HS-5 (cell line): ENCODE measurements at regions not wholly inside any gene's neighbourhood (a gene's known extent, or its start where the extent isn't known, plus 50 kb on each side); places are given as distances from the start of the nearest gene placed in this dataset.

Experiments
- DNase-seq: peaks from one replicate; pipeline ENCODE4 v3.0.0-alpha.2; 2012; ENCODE audit warnings: low read depth

GRCh38 chrX:38887222-38887621, 86.0 kb downstream of the MID1IP1 start:
- DNase-seq, result no peak

- DNase-seq, result no peak
These were observed 89.1 kb downstream of the MID1IP1 start for GRCh38 chrX:38890326-38890725.

GRCh38 chrX:38890963-38891362, 89.7 kb downstream of the MID1IP1 start:
- DNase-seq, result no peak

- no peak for DNase-seq
These were observed 90.6 kb downstream of the MID1IP1 start for GRCh38 chrX:38891641-38892413.

- no peak for DNase-seq
These were observed 92.2 kb downstream of the MID1IP1 start for GRCh38 chrX:38893441-38893840.

GRCh38 chrX:38895775-38896174, 94.5 kb downstream of the MID1IP1 start:
- no peak for DNase-seq

- DNase-seq, result no peak
These were observed 95.6 kb downstream of the MID1IP1 start for GRCh38 chrX:38896724-38897298.

- DNase-seq, result no peak
These were observed 97.0 kb downstream of the MID1IP1 start for GRCh38 chrX:38898261-38898660.

GRCh38 chrX:38899650-38900049, 98.4 kb downstream of the MID1IP1 start:
- no peak for DNase-seq

GRCh38 chrX:38900719-38901118, 99.5 kb downstream of the MID1IP1 start:
- no peak for DNase-seq

GRCh38 chrX:38902972-38903492, 101.8 kb downstream of the MID1IP1 start:
- DNase-seq, result no peak

GRCh38 chrX:38916801-38917200, 115.5 kb downstream of the MID1IP1 start:
- DNase-seq, result no peak

- no peak for DNase-seq
These were observed 116.7 kb downstream of the MID1IP1 start for GRCh38 chrX:38917954-38918353.

GRCh38 chrX:38919202-38919601, 117.9 kb downstream of the MID1IP1 start:
- DNase-seq, result no peak

- DNase-seq, result no peak
These were observed 118.7 kb downstream of the MID1IP1 start for GRCh38 chrX:38919853-38920528.

- no peak for DNase-seq
These were observed 122.3 kb downstream of the MID1IP1 start for GRCh38 chrX:38923451-38923969.

GRCh38 chrX:38927592-38927991, 126.3 kb downstream of the MID1IP1 start:
- DNase-seq, result no peak

- DNase-seq, result peak; percentile 41
These were observed 128.7 kb downstream of the MID1IP1 start for GRCh38 chrX:38929966-38930421.

- DNase-seq, result no peak
These were observed 129.2 kb downstream of the MID1IP1 start for GRCh38 chrX:38930474-38930873.

GRCh38 chrX:38935561-38935960, 134.3 kb downstream of the MID1IP1 start:
- no peak for DNase-seq

GRCh38 chrX:38937400-38937799, 136.1 kb downstream of the MID1IP1 start:
- DNase-seq, result no peak

- no peak for DNase-seq
These were observed 136.7 kb downstream of the MID1IP1 start for GRCh38 chrX:38937926-38938325.

- DNase-seq, result no peak
These were observed 137.8 kb downstream of the MID1IP1 start for GRCh38 chrX:38939067-38939466.
